GDM1 (cell line): ENCODE measurements at regions not wholly inside any gene's neighbourhood (a gene's known extent, or its start where the extent isn't known, plus 50 kb on each side); places are given as distances from the start of the nearest gene placed in this dataset.
A peak's percentile ranks its signal among the peaks of the same experiment; 100 is the strongest.

Source experiments
- DNase-seq: peaks from one replicate; lab custom pipeline; 2025; lab: John Stamatoyannopoulos, UW

DNA sequence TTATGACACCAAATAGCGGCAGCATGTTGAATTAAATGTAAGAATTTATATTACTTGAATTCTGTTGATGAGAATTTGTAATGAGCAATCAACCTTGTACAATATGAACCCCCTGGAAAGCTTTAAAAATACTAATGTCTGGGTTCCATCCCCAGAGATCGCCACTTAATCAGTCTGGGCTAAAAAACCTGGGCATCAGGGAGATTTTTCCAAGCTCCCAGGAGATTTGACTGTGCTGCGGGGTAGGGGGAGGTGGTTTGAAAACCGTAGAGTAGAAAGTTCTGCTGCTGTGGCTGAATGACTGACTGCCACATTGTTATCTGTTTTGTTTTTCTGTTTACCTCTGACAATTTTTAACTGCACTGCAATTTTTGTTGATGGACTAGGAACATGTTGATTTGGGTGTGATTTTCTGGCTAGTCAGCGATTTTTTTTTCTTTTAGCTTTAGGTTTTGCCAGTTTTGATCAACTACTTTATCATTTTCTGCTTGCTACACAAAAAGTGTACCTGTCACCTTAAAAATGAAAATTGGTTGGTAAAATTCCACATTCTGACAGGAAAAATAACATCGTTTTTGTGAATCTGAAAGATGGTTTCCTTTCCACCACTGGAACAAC lies 79.3 kb downstream of the PCTP start:
- DNase-seq: no peak

DNA sequence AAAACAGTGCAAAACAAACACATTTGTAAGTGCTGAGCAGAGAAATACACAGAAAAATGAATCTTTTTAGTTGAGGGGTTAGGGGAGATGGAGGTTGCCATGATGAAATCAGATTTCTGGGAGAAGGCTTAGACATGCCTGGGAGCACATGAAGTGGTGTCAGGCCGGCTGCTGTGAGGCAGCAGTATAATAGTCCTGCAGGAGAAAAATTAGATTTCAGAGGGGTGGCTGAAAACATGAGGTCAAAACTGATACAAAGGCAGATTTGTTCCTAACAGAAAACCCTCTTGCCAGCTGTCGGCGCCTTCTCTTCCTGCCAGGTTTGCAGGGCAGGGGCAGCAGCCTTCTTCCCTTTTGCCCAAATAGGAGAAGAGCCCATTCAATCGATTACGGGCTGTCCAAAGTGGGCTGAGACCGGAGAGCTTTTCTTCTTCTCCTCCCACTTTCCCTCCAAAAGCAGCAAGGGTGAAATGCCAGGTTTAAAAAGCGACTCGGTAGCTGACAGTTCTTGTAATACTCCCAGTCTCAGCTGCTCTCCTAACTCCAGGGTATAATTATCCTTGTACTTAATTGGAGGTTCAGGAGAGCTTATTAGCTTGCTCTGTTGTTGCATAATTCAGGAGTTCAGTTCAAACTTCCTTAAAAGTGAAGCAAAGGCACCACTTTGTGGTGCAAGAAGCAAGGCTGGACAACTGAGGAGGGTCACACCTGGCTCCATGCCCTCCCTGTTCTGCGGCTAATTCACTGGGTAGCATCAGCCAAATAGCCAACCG lies 80.0 kb downstream of the PCTP start:
- DNase-seq: no peak

- peak; percentile 6 for DNase-seq
Observed at GRCh38 chr17:55833306-55833705, 82.5 kb downstream of the PCTP start.

- no peak for DNase-seq
Observed at GRCh38 chr17:55842405-55843158, 91.7 kb downstream of the PCTP start.

DNA sequence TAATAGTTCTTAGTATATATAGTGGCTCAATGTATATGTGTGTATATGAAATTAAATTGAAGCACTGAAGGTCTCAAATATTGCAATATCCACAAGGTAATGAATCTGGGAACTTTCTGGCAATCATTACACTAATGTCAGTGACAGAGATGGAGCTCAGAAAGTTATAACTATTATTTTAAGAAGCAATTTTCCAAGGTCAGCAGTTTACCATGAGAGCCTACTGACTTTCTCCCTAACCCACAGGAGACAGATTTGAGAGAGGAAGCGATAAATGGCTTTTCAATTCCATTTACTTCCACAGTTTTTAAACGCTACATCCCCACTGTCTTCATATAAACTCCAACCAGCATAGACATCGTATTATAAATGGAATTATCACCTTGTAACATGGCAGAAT lies 92.9 kb downstream of the PCTP start:
- no peak for DNase-seq

DNA sequence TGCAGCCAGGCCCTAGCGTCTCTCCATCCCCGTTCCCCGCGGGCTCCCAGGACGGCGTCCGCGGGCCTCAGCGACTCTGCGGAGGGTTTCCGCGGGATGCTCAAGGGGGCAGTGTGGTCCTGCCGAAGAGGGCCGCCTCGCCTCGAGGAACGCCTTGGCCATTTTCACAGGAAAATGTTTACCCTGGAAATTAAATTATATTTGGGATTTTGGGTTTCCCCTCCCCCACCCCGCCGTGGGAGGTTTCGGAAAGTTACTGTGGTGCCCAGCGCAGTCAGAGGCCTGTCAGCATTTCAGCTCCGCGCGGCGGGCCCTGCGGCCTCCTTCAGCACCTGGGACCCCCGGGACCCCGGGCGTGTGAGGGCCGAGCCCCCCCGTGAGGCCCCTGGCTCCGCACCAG lies 94.5 kb downstream of the PCTP start:
- DNase-seq: no peak

- DNase-seq: no peak
Observed at GRCh38 chr17:55846745-55847144, 95.9 kb downstream of the PCTP start.

- DNase-seq: no peak
Observed at GRCh38 chr17:55852734-55853133, 101.9 kb downstream of the PCTP start.

DNA sequence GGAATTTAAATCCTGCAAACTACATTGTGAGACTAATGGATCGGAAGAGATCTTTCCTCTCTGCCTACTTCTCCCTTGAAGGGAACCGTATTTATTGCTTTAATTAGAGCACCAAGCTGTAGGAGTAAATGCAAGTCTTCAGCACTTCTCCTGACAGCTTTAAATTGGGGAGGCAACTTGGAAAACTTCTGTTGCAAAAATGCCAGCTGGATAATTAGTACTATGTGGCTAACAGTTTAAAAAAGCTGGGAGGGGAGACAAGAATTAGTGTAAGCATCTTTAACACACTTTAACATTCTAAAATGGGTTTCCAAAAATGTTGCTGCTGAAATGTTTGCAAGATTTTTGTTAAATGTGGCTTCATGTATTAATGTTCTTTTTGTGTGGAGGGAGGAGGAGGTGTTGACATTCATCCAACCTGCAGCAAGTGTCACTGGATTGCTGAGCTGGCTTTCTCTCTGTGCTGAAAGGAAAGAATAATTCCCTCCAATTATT lies 108.5 kb downstream of the PCTP start:
- DNase-seq: no peak

- DNase-seq: no peak
Observed at GRCh38 chr17:55865072-55865762, 114.4 kb downstream of the PCTP start.

- DNase-seq: no peak
Observed at GRCh38 chr17:55870044-55870443, 119.2 kb downstream of the PCTP start.

DNA sequence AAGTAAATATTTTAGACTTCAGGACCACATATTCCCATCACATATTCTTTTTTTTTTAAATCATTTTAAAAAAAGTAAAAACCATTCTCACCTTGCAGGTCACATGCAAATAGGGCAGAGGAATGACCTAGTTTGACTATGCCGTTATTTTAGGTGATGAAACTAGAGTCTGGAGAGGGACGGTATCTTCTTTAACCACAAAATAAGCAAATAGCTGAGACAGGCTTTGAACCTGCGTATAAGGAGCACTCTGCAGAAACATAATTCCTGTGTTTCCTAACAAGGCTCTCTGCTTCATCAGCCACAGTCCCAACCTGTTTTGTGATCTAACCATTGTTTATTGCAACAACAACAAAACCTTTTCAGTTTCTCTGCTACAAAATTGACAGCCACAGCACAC lies 121.5 kb downstream of the PCTP start:
- no peak for DNase-seq

DNA sequence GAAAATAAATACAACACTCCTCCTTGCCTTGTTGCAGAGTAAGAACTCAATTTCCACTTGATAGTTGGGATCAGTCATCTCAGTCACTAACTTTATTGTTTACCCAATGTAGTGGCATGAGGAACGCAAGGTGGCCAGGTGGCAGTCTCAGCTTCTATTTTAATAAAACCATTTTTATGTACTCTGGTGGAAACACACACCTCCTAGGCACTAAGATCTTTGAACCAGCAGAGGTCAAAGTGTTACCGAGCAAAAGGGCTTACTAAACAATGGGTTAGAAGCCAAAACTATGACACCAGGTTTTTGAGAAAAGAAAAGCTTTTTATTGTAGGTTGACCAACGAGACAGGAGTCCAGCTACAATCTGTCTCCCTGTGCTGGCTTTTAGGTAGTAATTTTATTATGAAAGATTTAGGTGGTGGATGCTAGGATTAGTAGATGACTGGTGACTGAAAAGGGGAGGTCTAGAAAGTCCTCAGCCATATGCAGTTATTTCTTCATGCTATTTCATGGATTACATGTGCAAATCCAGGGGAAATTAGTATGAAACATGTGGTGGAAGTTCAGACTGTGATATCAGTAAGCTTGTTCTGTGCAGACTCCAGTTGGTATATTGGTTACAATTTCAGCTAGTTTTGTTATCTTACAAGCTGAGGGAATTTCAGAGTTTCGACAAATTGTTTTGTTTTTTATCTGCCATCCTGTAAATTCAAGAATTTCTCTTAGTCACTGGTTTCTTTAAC lies 122.3 kb downstream of the PCTP start:
- DNase-seq: no peak

- DNase-seq: no peak
Observed at GRCh38 chr17:55883149-55883548, 132.3 kb downstream of the PCTP start.

DNA sequence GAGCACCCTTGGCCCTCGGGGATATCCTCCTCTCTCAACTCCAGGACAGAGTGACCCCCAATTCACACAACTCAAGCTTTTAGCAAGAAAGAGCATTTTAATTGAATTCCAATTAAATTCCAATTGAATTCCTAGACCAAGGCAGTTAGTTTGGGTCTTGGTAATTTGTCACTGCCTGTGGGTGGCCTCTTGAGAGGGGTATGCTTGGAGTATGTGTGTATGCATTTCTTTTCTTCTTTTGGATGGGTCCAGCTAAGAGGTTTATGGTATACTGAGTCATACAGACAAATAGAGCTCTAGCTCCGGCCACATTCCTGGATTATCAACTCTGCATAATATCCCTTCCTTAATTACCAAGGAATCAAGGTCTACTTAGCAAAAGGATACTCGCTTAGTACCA lies 136.7 kb downstream of the PCTP start:
- DNase-seq: no peak

- DNase-seq: no peak
Observed at GRCh38 chr17:55889271-55889670, 138.4 kb downstream of the PCTP start.

DNA sequence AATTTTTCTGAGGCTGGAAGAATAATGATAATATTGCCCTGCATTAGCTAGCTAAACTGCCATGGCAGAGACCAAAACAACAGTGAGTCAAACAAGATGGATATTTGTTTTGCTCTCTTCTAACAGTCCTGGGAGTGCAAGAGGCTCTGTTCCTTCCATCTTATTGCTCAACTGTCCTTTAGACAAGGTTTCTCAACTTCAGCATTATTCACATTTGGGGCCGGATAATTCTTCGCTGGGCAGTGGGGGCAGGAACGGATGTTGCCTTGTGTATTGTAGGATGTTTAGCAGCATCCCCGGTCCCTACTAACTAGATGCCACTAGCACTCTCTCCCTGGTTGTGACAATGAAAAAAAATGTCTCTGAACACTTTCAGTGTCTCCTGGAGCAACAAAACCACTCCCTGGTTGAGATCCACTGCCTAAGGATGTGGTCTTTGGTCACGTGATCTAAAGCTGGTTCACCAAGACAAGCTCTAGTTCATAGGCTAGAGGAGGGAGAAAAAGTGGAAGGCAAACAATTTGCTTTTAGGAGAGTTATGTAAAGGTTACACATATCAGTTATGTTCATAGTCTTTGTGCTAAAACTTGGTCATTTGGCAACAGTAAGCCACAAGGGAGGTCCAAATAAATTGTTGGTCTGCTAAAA lies 144.4 kb downstream of the PCTP start:
- DNase-seq: no peak

- DNase-seq: no peak
Observed at GRCh38 chr17:55897301-55897700, 146.4 kb downstream of the PCTP start.

- no peak for DNase-seq
Observed at GRCh38 chr17:55898195-55898594, 147.3 kb downstream of the PCTP start.

- DNase-seq: no peak
Observed at GRCh38 chr17:55900188-55900587, 149.3 kb downstream of the PCTP start.

DNA sequence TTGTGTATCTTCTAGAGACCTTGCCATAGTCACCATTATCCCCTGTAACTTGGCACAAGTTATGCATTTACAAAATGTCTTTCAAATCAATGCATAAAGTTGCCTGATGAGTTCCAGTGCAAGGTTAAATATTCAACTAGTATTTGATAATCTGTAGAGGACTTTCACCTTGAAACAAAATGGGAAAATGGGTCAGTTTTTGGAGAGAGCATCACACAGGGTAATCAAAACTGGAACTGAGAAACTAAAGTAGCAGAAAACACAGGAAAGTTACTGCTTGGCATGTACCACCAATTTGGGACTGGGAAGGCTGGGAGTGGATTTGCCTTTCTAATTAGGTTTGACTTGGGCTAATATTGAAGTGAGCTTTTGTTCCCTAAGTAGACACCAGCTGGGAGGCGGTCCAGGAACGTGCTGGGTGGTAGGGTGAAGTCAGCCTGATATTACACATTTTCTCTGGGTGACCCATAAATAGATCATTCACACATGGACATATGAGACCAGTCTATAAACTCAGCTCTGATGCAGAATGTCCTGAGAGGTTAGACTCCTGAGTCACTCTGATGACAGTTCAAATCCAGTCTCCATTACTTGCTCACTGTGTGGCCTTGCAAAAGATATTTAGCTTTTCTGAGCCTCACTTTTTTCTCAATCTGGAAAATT lies 152.3 kb downstream of the PCTP start:
- no peak for DNase-seq
